ENCODE measurements at regions not wholly inside any gene's neighbourhood (a gene's known extent, or its start where the extent isn't known, plus 50 kb on each side); places are given as distances from the start of the nearest gene placed in this dataset.
A peak's percentile ranks its signal among the peaks of the same experiment; 100 is the strongest.

DNA sequence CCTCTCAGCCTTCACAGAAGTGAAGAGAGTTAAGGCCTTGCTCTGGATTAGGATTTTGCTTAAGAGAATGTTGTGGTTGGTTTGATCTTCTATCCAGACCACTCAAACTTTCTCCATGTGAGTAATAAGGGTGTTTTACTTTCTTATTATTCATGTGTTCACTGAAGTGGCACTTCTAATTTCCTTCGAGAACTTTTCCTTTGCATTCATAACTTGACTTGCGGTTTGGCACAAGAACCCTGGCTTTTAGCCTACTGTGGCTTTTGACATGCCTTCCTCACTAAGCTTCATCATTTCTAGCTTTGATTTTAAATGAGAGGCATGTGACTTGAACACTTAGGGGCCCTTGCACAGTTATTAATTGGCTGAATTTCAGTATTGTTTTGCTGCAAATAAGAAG, 166.1 kb upstream of the OPRM1 start:
- DNase-seq: no peak

- no peak for DNase-seq
Measured at GRCh38 chr6:153862927-153863326, 176.1 kb upstream of the OPRM1 start.

DNA sequence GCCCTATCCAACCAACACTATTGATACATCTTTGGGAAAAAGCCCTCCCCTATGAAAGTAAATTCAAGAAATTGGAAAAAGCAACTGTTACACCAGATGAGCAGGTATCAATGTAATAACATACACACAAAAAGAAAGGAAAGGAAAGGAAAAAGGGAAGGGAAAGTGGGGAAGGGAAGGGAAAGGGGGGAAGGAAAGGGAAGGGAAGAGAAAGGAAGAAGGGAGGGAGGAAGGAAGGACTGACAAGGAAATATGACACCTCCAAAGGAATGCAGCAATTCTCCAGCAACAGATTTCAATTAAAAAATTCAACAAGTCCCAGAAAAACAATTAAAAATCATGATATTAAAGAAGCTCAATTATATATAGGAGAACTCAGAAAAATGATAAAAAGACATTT, 176.9 kb upstream of the OPRM1 start:
- no peak for DNase-seq

GRCh38 chr6:153858529-153858928, 180.5 kb upstream of the OPRM1 start:
- DNase-seq: no peak

- no peak for DNase-seq
Measured at GRCh38 chr6:153856929-153857376, 182.1 kb upstream of the OPRM1 start.

DNA sequence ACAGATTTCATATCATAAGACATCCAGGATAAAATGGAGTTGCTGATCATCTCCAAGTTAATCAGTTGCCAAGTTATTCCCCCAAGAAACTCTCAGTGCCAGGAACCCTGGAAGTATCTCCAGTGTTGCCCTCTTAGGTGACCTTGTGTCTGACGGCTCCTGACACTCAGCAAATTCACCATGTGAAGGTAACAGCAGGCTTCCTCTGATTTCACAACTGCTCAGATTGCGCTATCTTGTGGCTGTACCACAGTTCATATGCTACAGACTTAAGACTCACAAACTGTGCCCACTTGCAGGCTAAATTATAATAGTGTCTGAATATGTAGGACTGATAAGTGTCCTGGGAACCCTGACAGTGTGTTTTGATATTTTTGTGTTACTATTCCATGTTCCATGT, 186.6 kb upstream of the OPRM1 start:
- peak; percentile 47 for DNase-seq

- DNase-seq: no peak
Measured at GRCh38 chr6:153852034-153852433, 187.0 kb upstream of the OPRM1 start.

GRCh38 chr6:153849072-153849779, 189.8 kb upstream of the OPRM1 start:
- DNase-seq: peak; percentile 41

DNA sequence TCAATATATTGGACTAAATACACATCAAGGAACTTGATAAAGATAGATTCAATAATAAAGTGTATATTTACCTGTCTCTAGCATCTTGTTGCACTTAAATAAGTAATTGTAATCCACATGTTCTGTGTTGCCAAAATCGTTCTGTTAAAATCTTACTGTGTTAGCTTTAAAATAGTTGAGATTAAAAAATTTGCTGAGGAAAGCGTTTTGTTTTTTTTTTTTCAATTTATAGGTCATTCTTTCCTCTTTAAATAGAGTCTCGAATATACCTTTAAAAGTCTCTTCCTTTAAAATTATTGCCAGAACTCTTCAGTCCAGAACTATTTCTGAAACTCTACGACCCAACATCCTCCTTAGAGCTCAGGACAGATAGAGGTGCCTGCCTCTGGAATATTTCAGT, 195.6 kb upstream of the OPRM1 start:
- DNase-seq: no peak

DNA sequence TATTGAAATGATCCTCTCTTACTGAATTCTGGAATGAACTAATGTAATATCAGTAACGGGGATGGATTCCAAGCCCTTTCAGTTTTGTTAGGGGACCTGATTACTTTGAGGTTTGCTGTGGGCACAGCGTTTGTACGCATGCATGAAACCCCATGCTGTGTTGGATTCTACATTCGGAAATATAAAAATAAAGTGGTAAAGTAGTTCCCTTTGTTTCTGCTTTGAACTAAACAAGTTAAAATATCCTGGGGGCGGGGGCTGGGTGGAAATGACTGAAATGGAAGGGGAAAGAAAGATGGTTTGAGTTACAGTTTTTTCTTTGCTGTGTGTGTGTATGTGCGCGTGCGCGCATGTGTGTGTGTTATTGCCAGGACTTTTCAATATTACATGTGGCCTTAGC, 196.5 kb upstream of the OPRM1 start:
- no peak for DNase-seq

DNA sequence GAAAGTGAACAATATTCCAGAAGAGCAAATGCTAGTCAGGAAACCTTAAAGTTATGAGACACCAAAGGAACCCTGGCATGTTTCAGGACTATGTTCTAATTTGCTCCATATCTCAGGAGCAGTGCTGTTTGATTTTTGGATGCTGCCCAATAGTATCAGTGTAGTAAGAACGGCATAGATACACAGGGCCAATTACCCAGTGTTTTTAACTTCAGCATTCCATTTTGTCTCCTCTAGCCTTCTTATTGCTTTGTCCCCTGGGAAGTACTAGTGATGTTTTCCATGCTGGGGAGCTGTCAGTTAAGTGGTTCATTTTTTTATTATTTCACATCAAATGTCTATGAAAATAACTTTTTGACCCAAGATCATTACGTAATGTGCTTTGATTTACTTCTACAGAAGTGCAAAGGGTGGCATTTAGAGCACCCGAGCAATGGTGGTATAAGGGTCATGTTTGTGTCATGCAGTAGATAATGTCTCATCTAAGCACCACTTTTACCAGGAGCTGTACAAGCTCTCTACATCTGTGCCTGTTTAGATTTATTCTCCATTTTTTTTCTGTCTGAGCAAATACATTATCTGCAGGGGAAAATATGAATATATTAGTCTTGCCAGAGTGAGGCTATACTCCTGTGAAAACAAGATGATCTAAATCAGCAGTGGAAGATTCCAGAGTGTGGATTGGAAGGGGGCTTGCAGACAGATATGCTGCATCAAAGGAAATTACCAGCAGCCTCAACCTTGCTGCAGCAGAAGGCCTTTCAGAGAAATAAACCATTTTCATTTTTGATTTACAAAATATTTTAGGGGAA, 198.8 kb upstream of the OPRM1 start:
- no peak for DNase-seq

DNA sequence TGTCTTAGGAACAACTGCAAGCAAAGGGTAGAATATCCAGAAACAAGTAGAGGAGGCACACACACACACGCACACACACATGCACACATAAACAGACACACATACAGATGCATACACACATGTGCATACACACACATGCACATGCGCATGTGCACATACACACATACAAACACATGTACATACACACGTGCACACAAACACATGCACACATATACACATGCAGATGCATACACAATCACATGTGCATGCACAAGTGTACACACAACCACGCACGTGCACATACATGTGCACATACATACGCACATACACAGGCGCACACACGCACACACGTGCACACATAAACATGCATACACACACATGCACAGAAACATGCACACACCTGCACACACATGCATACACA, 206.5 kb upstream of the OPRM1 start:
- DNase-seq: no peak

- no peak for DNase-seq
Measured at GRCh38 chr6:153831350-153832078, 207.5 kb upstream of the OPRM1 start.

- DNase-seq: no peak
Measured at GRCh38 chr6:153817173-153817572, 221.9 kb upstream of the OPRM1 start.

- peak; percentile 72 for DNase-seq
Measured at GRCh38 chr6:153816366-153816765, 222.7 kb upstream of the OPRM1 start.

- no peak for DNase-seq
Measured at GRCh38 chr6:153814136-153814535, 224.9 kb upstream of the OPRM1 start.

- DNase-seq: no peak
Measured at GRCh38 chr6:153804755-153805330, 234.2 kb upstream of the OPRM1 start.

DNA sequence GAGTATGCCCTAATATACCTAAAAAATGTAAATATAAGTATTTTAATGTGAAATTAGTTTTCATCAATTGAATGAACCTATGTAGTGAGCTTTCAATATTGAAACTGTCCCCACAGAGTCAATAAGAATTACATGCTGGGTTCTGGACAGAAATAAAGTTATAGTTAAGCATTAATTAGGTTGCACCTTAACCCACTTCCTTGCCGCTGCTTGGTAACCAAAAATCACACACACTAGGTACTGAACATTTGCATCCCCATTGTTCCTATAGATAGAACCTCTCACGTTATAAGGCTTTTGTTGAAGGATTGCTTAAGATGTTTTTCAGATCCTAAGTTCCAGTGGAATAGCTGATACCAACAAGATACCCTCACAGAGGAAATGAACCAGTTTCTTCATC, 237.1 kb upstream of the OPRM1 start:
- DNase-seq: no peak

DNA sequence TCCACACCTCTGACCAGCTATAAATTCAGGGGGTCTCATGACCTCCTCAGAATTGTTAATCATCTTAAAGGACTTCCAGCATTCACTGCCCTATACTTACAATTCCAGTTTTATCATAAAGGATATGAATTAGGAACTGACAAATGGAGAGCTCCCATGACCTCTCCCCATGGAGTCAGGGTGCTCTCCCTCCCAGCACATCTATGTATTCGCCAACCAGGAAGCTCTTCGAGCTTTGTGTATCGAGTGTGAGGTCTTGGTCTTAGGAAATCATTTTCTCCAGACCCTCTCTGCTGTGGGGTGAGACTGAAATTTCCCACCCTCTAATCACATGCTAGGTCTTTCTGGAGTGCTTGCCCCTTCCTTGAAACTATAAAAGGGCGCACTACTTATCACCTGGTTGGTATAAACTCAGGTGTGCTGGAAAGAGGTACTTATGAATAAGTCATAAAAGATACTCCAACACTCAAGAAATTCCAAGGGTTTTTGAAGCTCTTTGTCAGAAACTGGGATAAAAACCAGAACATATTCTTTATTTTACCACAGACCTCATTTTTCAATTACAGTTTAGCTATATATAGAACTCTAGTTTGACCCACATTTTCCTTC, 238.4 kb upstream of the OPRM1 start:
- DNase-seq: no peak

GRCh38 chr6:153790876-153791473, 248.1 kb upstream of the OPRM1 start:
- DNase-seq: peak; percentile 54

- DNase-seq: peak; percentile 86
Measured at GRCh38 chr6:153790048-153790447, 249.0 kb upstream of the OPRM1 start.

DNA sequence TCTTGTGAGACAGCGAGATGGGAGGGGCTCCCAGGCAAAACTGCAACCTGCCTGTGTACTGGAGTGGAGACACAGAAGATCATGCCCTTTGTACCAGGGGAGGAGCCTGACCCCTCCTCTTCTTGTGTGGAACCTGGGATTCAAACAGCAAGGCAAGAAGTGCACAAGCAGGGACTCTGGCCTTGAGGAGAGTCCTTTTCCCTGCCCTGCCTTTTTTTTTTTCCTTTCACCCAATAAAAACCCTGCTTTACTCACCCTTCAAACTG, 251.8 kb upstream of the OPRM1 start:
- DNase-seq: no peak

DNA sequence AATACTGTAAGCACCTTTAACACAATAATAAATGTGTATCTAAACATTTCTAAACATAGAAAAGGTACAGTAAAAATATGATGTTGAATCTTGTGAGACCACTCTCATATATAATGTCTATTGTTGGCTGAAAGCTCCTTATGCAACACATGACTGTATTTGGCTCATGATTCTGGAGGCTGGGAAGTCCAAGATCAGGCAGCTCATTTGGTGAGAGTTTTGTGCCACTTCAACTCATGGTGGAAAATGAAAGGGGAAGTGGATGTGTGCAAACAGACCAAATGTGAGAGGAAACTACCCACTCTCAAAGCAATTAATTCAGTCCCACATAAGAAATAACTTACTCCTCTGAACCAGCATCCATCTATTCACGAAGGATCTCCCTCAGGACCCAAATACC, 257.7 kb upstream of the OPRM1 start:
- no peak for DNase-seq

Measured in NCI-H226 (cell line).